GM12872 (cell line): ENCODE measurements at regions not wholly inside any gene's neighbourhood (a gene's known extent, or its start where the extent isn't known, plus 50 kb on each side); places are given as distances from the start of the nearest gene placed in this dataset.

Source experiments
- CTCF ChIP-seq: IDR thresholded peaks from 3 replicates; pipeline ENCODE4 v1.5.1; 2011; ENCODE audit warnings: low read depth, mild to moderate bottlenecking, low read length, moderate library complexity; ENCODE audit not compliant: insufficient read depth

- no peak for TF ChIP-seq CTCF
Measured at GRCh38 chr15:72965671-72966070, 86.6 kb upstream of the NEO1 start.

GRCh38 chr15:72964542-72964941 lies 87.7 kb upstream of the NEO1 start:
- TF ChIP-seq CTCF, result no peak

- TF ChIP-seq CTCF, result no peak
Measured at GRCh38 chr15:72964135-72964534, 88.1 kb upstream of the NEO1 start.

- no peak for TF ChIP-seq CTCF
Measured at GRCh38 chr15:72962054-72962702, 90.1 kb upstream of the NEO1 start.

GRCh38 chr15:72961346-72961745 lies 90.9 kb upstream of the NEO1 start:
- no peak for TF ChIP-seq CTCF

GRCh38 chr15:72958634-72959033 lies 93.6 kb upstream of the NEO1 start:
- no peak for TF ChIP-seq CTCF

GRCh38 chr15:72953306-72953705 lies 99.0 kb upstream of the NEO1 start:
- TF ChIP-seq CTCF, result no peak
